ENCODE measurements at regions not wholly inside any gene's neighbourhood (a gene's known extent, or its start where the extent isn't known, plus 50 kb on each side); places are given as distances from the start of the nearest gene placed in this dataset.

DNA sequence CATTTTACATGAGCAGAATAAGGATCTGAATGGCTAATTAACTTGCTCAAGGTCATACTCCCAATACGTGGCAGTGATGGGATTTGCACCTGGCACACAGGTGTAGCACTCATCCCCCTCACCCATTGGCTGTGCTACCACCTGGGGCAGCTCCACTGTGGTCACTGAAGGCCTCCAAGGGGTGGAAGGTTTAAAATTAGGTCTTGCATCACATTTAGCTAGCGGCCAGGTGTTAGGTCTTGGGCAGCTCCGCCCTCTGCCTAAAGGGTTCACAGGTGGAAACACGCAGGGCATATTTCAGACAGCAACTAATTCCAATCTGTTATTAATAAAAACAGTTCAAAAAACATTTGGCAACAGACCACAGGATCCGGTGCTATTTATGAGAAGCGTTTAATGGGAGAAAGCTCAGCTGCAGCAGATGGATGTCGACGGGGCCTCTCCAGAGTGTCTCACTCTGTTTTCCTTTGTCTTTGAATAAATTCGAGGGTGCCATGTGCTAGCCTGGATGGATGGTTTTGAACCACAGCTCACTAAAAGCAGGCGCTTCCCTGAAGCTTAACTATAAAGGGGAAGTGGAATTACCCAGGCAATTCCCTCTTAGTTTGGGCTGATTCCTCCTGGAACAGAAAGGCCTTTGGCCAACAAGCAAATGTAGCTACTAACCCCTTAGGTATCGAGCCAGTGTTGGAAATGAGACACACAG lies 1017.6 kb downstream of the TYW1 start:
- Histone ChIP-seq H3K4me3 (no peak overlapping the region), H3K27me3 (ENCODE audit: low read depth) (no peaks in the 10 kb centered on the region), H3K4me1 (no peaks in the 10 kb centered on the region), H3K27ac (no peak overlapping the region), H3K9me3 (no peaks in the 10 kb centered on the region), H3K36me3 (no peaks in the 10 kb centered on the region)
- intact Hi-C loops (cut with DNase I): no loop called here
- no peak for ATAC-seq
- TF ChIP-seq, protein P1, sequence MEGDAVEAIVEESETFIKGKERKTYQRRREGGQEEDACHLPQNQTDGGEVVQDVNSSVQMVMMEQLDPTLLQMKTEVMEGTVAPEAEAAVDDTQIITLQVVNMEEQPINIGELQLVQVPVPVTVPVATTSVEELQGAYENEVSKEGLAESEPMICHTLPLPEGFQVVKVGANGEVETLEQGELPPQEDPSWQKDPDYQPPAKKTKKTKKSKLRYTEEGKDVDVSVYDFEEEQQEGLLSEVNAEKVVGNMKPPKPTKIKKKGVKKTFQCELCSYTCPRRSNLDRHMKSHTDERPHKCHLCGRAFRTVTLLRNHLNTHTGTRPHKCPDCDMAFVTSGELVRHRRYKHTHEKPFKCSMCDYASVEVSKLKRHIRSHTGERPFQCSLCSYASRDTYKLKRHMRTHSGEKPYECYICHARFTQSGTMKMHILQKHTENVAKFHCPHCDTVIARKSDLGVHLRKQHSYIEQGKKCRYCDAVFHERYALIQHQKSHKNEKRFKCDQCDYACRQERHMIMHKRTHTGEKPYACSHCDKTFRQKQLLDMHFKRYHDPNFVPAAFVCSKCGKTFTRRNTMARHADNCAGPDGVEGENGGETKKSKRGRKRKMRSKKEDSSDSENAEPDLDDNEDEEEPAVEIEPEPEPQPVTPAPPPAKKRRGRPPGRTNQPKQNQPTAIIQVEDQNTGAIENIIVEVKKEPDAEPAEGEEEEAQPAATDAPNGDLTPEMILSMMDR (IDR thresholded peaks at IDR 0.05): no peak
- no peak for DNase-seq

DNA sequence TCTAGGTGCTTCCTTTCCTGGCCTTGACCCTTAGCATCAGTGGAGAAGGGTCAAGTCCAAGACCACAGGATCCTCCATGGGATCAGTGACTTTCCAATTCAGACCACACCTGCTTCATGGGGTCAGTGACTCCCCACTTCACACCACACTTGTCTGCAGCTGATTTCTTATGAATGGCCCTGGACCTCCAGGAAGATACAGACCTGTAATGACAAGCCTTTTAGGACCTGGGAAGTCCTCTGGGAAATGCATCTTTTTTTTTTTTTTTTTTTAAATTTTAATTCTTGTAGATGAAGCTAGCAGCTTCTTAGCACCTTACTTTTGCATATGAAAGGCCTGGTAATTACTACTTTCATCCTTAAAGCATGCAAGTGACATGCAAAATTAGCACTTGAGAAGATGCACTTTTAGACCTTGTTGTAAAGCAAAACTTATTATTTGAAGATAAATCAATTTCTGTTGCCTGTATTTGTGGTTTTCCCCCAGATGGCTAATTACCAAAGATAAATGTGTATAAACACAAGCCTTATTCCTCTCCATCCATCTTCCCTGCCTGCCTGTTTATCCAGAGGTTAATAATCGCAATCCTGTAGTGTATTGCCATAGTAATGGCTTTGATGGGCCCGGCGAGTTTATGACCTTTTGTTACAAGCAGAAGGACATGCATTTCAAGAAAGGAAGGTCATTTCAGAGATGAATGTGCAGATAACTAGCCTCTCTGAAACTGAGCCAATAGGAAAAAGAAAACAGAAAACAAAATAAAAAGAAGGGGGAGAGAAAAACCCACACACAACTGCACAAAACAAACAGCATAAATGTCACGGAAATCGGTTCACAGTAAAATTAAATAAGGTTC lies 1018.7 kb downstream of the TYW1 start:
- Histone ChIP-seq H3K36me3 (no peaks in the 10 kb centered on the region), H3K4me1 (no peaks in the 10 kb centered on the region), H3K4me3 (no peak overlapping the region), H3K27me3 (ENCODE audit: low read depth) (no peaks in the 10 kb centered on the region), H3K27ac (no peak overlapping the region), H3K9me3 (no peaks in the 10 kb centered on the region)
- intact Hi-C loops (cut with DNase I): no loop called here
- DNase-seq (no peak), ATAC-seq (no peak)
- TF ChIP-seq, protein P1 (IDR thresholded peaks at IDR 0.05): no peak

DNA sequence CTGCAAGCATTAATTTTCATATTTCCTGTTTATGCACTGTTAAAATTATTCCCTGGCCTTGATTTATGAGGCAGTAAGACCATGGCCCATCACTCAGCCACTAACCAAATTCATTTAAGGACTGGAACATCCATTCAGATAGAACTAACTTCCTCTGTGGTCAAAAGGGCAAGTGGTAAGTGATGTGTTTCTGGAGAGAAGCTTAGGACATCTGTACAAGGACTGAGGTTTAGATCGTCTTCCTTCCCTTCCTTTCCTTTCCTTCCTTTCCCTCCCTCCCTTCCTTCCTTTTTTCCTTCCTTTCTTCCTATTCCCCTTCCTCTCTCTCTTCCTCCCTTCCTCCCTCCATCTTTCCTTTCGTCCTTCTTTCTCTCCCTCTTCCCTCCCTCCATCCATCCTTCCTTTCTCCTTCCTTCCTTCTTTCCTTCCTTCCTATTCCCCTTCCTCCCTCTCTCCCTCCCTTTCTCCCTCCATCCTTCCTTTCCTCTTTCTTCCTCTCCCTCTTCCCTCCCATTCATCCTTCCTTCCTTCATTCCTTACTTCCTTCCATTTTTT lies 1019.4 kb downstream of the TYW1 start:
- H3K36me3 ChIP-seq: no peaks in the 10 kb centered on the region
- DNase-seq (no peak), ATAC-seq (no peak)
- no peaks in the 10 kb centered on the region for H3K27me3 ChIP-seq (ENCODE audit: low read depth)
- H3K9me3 ChIP-seq: no peaks in the 10 kb centered on the region
- intact Hi-C loops (cut with DNase I): no loop called here
- no peak overlapping the region for H3K4me3 ChIP-seq
- H3K4me1 ChIP-seq: no peaks in the 10 kb centered on the region
- TF ChIP-seq, protein P1 (IDR thresholded peaks at IDR 0.05): no peak
- H3K27ac ChIP-seq: no peak overlapping the region

DNA sequence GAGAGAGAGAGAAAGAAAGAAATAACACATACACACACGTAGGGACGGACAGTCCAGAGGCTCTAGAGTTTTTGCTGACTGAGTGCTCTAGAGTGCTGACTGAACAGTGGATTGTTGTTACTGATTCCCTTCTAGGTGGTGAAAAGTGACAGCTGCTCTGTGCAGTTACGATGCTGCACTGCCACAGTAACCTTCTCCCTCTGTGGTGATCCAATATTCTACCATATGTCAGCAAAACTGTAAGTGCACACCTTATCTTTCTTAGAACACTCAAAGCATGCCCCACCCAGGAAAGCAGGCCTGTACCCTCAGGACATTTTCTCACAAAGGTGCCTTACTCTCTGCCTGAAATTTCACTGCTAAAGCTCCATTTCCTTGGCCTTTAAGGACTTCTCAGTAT lies 1023.5 kb downstream of the TYW1 start:
- DNase-seq (no peak), ATAC-seq (no peak)
- intact Hi-C loops (cut with DNase I): no loop called here
- Histone ChIP-seq H3K4me1 (no peaks in the 10 kb centered on the region), H3K9me3 (no peaks in the 10 kb centered on the region), H3K27ac (no peak overlapping the region), H3K27me3 (ENCODE audit: low read depth) (no peaks in the 10 kb centered on the region), H3K36me3 (no peaks in the 10 kb centered on the region), H3K4me3 (no peak overlapping the region)
- TF ChIP-seq, protein P1 (IDR thresholded peaks at IDR 0.05): no peak

DNA sequence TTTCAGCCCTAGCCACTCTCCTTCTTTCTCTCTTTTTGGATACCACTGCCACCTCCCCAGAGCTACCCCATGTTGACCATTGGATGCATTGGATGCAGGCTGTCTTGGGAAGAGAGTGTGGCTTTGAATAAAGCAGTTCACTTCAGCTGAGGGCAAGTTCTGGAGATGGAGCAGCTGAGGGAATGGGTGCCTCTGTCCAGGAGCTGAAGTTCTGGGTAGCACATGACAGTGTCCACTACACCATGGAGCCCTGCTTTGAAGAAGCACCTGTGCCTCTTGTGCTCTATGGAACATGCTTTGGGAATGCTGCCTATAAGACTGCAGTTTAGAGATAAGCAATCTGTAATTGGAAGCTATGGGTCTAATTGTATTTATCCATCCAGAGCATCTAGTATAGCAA lies 1028.7 kb downstream of the TYW1 start:
- no peaks in the 10 kb centered on the region for H3K9me3 ChIP-seq
- H3K36me3 ChIP-seq: no peaks in the 10 kb centered on the region
- TF ChIP-seq, protein P1 (IDR thresholded peaks at IDR 0.05): no peak
- DNase-seq (no peak), ATAC-seq (no peak)
- H3K27ac ChIP-seq: no peak overlapping the region
- H3K27me3 ChIP-seq (ENCODE audit: low read depth): no peaks in the 10 kb centered on the region
- no peaks in the 10 kb centered on the region for H3K4me1 ChIP-seq
- intact Hi-C loops (cut with DNase I): no loop called here
- no peak overlapping the region for H3K4me3 ChIP-seq

Measured in lower lobe of right lung (tissue), 2 donors.